GM06990 (cell line): ENCODE measurements at regions not wholly inside any gene's neighbourhood (a gene's known extent, or its start where the extent isn't known, plus 50 kb on each side); places are given as distances from the start of the nearest gene placed in this dataset.

Source experiments
- DNase-seq: peaks from one replicate; pipeline ENCODE4 v3.0.0-alpha.2; 2011; ENCODE audit not compliant: insufficient read length; ENCODE audit errors: extremely low read depth
- H3K27me3 ChIP-seq: replicated peaks from 2 replicates; pipeline ENCODE4 v1.6.0; 2011; ENCODE audit warnings: low read length; ENCODE audit not compliant: control insufficient read depth, insufficient read depth
- H3K36me3 ChIP-seq: 2 replicates; pipeline ENCODE4 v1.5.1; 2011; ENCODE audit warnings: low read length; ENCODE audit not compliant: control insufficient read depth, insufficient read depth
- H3K4me3 ChIP-seq: replicated peaks from 2 replicates; pipeline ENCODE4 v1.5.1; 2011; ENCODE audit warnings: low read depth, mild to moderate bottlenecking, control low read depth, low read length
- TF ChIP-seq, protein P1 (sequence below): IDR thresholded peaks from 2 replicates; pipeline ENCODE4 v1.5.1; 2011; ENCODE audit warnings: low read length, control low read depth, mild to moderate bottlenecking, inconsistent platforms; ENCODE audit not compliant: insufficient read depth, poor library complexity, severe bottlenecking

DNA sequence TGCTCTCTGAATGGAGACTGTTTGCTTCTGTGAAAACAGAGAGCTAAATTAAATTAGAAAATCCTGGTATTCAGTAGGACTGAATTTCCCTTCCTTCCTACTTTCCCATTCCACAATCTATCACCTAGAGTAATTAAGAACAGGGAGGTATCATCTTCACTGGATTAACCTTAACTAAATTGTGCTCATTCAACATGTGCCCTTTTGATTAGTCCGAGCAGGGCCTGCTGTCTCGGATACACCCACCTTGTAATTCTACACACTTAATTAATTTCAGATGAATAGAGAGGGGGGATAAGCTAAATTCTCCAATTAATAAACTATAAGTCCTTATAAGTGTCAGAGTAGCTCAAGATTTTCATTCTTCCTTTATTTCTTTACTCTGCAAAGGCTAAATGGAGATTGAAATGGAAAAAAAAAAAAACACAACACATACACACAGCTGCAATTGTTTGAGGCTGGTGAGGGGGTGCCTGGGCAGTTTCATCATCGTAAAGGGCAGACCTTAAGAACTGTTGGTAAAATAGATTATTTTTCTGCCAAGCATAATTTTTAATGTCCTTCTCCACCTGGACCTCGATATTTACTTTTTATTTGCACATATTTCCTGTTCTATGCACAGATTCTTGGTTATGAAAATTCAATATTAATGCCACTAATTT is 157.1 kb upstream of the SIX2 start:
- H3K4me3 ChIP-seq: no peak overlapping the region
- H3K36me3 ChIP-seq: no peaks in the 10 kb centered on the region
- no peak for DNase-seq
- TF ChIP-seq, protein P1, sequence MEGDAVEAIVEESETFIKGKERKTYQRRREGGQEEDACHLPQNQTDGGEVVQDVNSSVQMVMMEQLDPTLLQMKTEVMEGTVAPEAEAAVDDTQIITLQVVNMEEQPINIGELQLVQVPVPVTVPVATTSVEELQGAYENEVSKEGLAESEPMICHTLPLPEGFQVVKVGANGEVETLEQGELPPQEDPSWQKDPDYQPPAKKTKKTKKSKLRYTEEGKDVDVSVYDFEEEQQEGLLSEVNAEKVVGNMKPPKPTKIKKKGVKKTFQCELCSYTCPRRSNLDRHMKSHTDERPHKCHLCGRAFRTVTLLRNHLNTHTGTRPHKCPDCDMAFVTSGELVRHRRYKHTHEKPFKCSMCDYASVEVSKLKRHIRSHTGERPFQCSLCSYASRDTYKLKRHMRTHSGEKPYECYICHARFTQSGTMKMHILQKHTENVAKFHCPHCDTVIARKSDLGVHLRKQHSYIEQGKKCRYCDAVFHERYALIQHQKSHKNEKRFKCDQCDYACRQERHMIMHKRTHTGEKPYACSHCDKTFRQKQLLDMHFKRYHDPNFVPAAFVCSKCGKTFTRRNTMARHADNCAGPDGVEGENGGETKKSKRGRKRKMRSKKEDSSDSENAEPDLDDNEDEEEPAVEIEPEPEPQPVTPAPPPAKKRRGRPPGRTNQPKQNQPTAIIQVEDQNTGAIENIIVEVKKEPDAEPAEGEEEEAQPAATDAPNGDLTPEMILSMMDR: no peak
- no peaks in the 10 kb centered on the region; the same call in none of the 2 replicates for H3K27me3 ChIP-seq

DNA sequence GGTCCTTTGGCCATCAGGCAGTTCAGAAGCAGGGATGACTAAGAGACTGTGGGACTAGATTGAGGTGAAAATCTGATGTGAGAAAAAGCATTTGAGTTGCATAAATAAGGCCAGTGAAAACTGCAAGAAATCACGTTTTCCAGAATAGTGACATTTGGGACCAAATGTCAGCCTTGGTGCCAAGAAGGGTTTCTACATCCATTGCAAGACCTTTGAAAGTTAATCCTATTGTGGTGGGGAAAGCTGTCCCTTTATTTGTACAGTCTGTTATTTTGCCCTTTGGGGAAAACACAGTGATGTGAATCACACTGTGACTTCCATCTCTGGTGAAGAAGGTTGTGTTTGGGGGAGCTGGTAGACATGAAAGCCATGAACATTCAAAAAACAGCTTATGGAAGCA is 153.5 kb upstream of the SIX2 start:
- H3K36me3 ChIP-seq: no peaks in the 10 kb centered on the region
- H3K27me3 ChIP-seq: no peaks in the 10 kb centered on the region; the same call in 1 of the 2 replicates
- no peak overlapping the region for H3K4me3 ChIP-seq
- DNase-seq: no peak
- TF ChIP-seq, protein P1: no peak

DNA sequence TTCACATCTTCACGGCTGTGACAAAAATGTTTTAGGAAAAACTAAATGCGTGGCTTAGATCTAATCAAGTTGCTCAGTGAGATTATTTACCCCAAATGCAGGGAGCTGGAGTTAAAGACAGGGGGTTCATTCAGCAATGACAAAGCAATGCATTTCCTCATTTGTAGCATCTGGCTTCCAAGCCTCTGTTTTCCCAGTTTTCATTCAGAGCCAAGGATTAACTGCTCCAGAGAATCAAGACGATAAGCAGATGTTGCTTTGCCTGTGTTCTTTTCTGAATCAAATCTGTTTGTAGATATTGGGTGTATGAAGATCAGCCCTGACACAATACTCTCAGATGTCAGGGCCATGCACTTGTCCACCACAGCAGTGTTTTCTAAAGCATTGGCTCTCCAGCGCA is 147.4 kb upstream of the SIX2 start:
- DNase-seq: no peak
- Histone ChIP-seq H3K27me3 (no peaks in the 10 kb centered on the region; the same call in 1 of the 2 replicates), H3K4me3 (no peak overlapping the region), H3K36me3 (no peaks in the 10 kb centered on the region)
- TF ChIP-seq, protein P1: no peak

DNA sequence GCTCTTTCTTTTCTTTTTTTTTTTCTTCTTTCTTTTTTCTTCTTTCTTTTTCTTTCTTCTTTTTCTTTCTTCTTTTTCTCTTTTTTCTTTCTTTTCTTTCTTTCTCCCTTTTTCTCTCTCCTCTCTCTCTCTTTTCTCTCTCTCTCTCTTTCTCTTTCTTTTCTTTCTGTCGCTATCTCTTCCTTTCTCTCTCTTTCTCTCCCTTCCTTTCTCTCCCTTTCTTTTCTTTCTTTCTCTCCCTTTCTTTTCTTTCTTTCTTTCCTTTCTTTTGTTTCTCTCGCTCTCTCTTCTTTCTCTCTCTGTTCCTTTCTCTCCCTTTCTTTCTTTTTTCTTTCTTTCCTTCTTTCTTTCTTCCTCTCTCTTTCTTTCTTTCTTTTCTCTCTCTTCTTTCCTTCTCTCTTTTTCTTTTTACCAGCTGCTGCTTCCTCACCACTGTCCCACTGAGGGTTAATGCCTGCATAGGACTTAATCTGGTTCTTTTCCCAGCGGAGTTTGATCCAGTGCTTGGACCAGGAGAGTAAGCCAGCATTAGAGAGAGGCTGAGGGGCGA is 145.4 kb upstream of the SIX2 start:
- Histone ChIP-seq H3K4me3 (no peak overlapping the region), H3K27me3 (no peaks in the 10 kb centered on the region; the same call in 1 of the 2 replicates), H3K36me3 (no peaks in the 10 kb centered on the region)
- DNase-seq: no peak
- TF ChIP-seq, protein P1: no peak

DNA sequence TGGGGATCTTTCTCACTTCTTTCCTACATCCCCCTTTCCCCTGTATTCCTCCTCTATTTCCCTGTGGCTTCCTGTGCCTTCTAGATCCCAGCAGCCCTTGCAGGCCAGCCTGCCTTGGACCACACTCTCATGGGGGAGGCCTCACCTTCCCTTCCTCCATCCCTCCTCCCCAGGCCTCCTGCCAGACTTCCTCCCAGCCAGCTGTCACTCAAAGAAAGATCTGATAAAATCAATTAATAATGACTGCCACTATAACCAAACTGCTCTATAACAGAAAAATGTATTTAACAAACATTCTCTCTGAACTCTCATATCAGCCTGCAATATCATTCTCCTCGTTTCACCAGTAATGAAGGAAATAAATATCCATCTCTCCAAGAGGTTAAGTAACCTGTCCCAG is 144.9 kb upstream of the SIX2 start:
- no peak for DNase-seq
- TF ChIP-seq, protein P1: no peak
- no peaks in the 10 kb centered on the region for H3K36me3 ChIP-seq

More for the DNA sequence above, 144.9 kb upstream of the SIX2 start:
- Histone ChIP-seq H3K4me3 (no peak overlapping the region), H3K27me3 (no peaks in the 10 kb centered on the region; the same call in 1 of the 2 replicates)
